ENCODE measurements at regions not wholly inside any gene's neighbourhood (a gene's known extent, or its start where the extent isn't known, plus 50 kb on each side); places are given as distances from the start of the nearest gene placed in this dataset.
"Not testable (repeated sequence)": the region's sequence is repeated elsewhere in the genome, so short reads cannot be mapped to it uniquely, and the experiment has no call there.

DNA sequence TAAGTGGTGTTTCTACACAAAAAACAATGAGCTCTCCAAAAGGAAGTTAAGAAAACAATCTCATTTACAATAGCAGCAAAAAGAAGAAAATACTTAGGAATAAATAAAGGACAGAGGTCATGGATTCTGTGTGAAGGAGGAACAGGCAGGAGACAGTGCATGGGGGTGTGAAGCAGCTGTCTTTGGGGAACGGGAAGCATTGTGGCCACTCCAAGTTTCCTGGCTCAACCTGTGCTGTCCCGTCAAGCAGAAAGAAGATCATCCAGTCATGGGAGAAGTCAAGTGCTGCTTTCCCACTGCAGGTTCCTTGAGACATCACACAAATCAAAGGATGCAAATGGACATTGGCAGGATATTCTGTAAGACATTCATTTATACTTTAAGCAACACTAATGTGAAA is 66.1 kb upstream of the MAML3 start:
- intact Hi-C loops (cut with DNase I): no loop called here
- Histone ChIP-seq H3K9me3 (ENCODE audit: control insufficient read depth in 2 of 3, insufficient read depth in 1 of 3, low read length in 3 of 3) (no peaks in the 10 kb centered on the region), H3K9ac (ENCODE audit: low read length in 3 of 3) (no peak overlapping the region), H3K27ac (ENCODE audit: low read depth in 2 of 2, low read length in 2 of 2) (no peak overlapping the region), H3K4me1 (ENCODE audit: control insufficient read depth in 2 of 3, insufficient read depth in 2 of 3, low read depth in 1 of 3, low read length in 3 of 3) (no peaks in the 10 kb centered on the region), H3K27me3 (ENCODE audit: control insufficient read depth, insufficient read depth, low read length) (no peaks in the 10 kb centered on the region), H3K36me3 (ENCODE audit: control insufficient read depth in 2 of 3, insufficient read depth in 3 of 3, low read length in 3 of 3) (no peaks in the 10 kb centered on the region), H3K4me3 (ENCODE audit: low read length in 3 of 3) (no peak overlapping the region)
- TF ChIP-seq, protein P1, sequence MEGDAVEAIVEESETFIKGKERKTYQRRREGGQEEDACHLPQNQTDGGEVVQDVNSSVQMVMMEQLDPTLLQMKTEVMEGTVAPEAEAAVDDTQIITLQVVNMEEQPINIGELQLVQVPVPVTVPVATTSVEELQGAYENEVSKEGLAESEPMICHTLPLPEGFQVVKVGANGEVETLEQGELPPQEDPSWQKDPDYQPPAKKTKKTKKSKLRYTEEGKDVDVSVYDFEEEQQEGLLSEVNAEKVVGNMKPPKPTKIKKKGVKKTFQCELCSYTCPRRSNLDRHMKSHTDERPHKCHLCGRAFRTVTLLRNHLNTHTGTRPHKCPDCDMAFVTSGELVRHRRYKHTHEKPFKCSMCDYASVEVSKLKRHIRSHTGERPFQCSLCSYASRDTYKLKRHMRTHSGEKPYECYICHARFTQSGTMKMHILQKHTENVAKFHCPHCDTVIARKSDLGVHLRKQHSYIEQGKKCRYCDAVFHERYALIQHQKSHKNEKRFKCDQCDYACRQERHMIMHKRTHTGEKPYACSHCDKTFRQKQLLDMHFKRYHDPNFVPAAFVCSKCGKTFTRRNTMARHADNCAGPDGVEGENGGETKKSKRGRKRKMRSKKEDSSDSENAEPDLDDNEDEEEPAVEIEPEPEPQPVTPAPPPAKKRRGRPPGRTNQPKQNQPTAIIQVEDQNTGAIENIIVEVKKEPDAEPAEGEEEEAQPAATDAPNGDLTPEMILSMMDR (IDR thresholded peaks at IDR 0.05; ENCODE audit: borderline replicate concordance, extremely low read depth, insufficient read depth): no peak
- no peak for DNase-seq
- FAIRE-seq: no peak

- no peak overlapping the region for H3K27ac ChIP-seq (ENCODE audit: low read depth in 2 of 2, low read length in 2 of 2)
- FAIRE-seq: no peak
- no peaks in the 10 kb centered on the region for H3K36me3 ChIP-seq (ENCODE audit: control insufficient read depth in 2 of 3, insufficient read depth in 3 of 3, low read length in 3 of 3)
Measured at GRCh38 chr4:140219567-140219966, 65.6 kb upstream of the MAML3 start.

DNA sequence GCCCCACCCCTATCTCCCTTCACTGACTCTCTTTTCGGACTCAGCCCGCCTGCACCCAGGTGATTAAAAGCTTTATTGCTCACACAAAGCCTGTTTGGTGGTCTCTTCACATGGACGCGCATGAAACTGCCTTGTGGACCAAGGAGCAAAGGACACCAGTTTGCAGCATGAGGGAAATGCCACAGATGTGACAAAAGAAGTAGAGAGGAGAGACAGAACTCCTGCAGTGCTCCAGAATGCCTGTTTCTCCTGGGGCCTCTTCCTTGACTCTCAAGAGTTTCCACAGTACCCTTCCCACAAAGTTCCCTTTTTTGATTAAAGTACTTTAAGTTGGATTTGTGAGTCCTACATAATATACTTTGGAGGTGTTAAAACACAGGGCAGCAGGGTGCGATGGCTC is 65.1 kb upstream of the MAML3 start:
- DNase-seq; H3K27ac ChIP-seq (ENCODE audit: low read depth in 2 of 2, low read length in 2 of 2); H3K9me3 ChIP-seq (ENCODE audit: control insufficient read depth in 2 of 3, insufficient read depth in 1 of 3, low read length in 3 of 3); H3K4me3 ChIP-seq (ENCODE audit: low read length in 3 of 3); H3K4me1 ChIP-seq (ENCODE audit: control insufficient read depth in 2 of 3, insufficient read depth in 2 of 3, low read depth in 1 of 3, low read length in 3 of 3); H3K27me3 ChIP-seq (ENCODE audit: control insufficient read depth, insufficient read depth, low read length); intact Hi-C loops (cut with DNase I); FAIRE-seq; H3K36me3 ChIP-seq (ENCODE audit: control insufficient read depth in 2 of 3, insufficient read depth in 3 of 3, low read length in 3 of 3); H3K9ac ChIP-seq (ENCODE audit: low read length in 3 of 3): not testable (repeated sequence)

More at GRCh38 chr4:140219567-140219966, 65.6 kb upstream of the MAML3 start:
- H3K4me1 ChIP-seq (ENCODE audit: control insufficient read depth in 2 of 3, insufficient read depth in 2 of 3, low read depth in 1 of 3, low read length in 3 of 3): no peaks in the 10 kb centered on the region
- H3K9me3 ChIP-seq (ENCODE audit: control insufficient read depth in 2 of 3, insufficient read depth in 1 of 3, low read length in 3 of 3): no peaks in the 10 kb centered on the region
- no peaks in the 10 kb centered on the region for H3K27me3 ChIP-seq (ENCODE audit: control insufficient read depth, insufficient read depth, low read length)
- TF ChIP-seq, protein P1 (IDR thresholded peaks at IDR 0.05; ENCODE audit: borderline replicate concordance, extremely low read depth, insufficient read depth): no peak
- no peak for DNase-seq
- intact Hi-C loops (cut with DNase I): no loop called here
- H3K9ac ChIP-seq (ENCODE audit: low read length in 3 of 3): no peak overlapping the region
- no peak overlapping the region for H3K4me3 ChIP-seq (ENCODE audit: low read length in 3 of 3)

DNA sequence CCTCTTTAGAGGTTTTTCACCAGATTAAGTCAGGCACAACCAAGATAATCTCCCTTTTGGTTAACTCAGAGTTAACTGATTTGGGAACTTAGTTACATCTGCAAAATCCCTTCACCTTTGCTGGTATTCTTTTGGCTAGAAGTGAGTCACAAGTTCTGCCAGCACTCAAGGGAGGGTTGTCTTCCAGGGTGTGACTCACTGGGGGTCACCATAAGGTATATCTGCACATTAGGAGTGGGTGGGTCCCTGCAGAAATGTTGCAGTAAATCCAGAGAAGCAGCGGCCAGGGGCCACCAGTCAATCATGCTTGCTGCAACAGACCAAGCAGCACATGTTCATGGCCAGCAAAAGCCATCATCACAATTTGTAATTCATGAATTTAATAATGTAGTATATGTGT is 59.8 kb upstream of the MAML3 start:
- H3K4me1 ChIP-seq (ENCODE audit: control insufficient read depth in 2 of 3, insufficient read depth in 2 of 3, low read depth in 1 of 3, low read length in 3 of 3): no peaks in the 10 kb centered on the region
- no peak overlapping the region for H3K27ac ChIP-seq (ENCODE audit: low read depth in 2 of 2, low read length in 2 of 2)
- intact Hi-C loops (cut with DNase I): no loop called here
- DNase-seq: no peak
- no peaks in the 10 kb centered on the region for H3K27me3 ChIP-seq (ENCODE audit: control insufficient read depth, insufficient read depth, low read length)
- H3K9ac ChIP-seq (ENCODE audit: low read length in 3 of 3): no peak overlapping the region
- TF ChIP-seq, protein P1 (IDR thresholded peaks at IDR 0.05; ENCODE audit: borderline replicate concordance, extremely low read depth, insufficient read depth): no peak
- FAIRE-seq: no peak
- no peaks in the 10 kb centered on the region for H3K9me3 ChIP-seq (ENCODE audit: control insufficient read depth in 2 of 3, insufficient read depth in 1 of 3, low read length in 3 of 3)
- H3K4me3 ChIP-seq (ENCODE audit: low read length in 3 of 3): no peak overlapping the region
- no peaks in the 10 kb centered on the region for H3K36me3 ChIP-seq (ENCODE audit: control insufficient read depth in 2 of 3, insufficient read depth in 3 of 3, low read length in 3 of 3)
